ENCODE measurements at regions not wholly inside any gene's neighbourhood (a gene's known extent, or its start where the extent isn't known, plus 50 kb on each side); places are given as distances from the start of the nearest gene placed in this dataset.

GRCh38 chr13:71964491-71965100 lies 97.6 kb upstream of the DACH1 start:
- TF ChIP-seq CTCF (IDR thresholded peaks at IDR 0.05): no peak
- TF ChIP-seq EZH2 (IDR thresholded peaks at IDR 0.05): no peak
- TF ChIP-seq EZH2phosphoT487 (IDR thresholded peaks at IDR 0.05): no peak
